ENCODE measurements at regions not wholly inside any gene's neighbourhood (a gene's known extent, or its start where the extent isn't known, plus 50 kb on each side); places are given as distances from the start of the nearest gene placed in this dataset.

- DNase-seq (ENCODE audit: low read depth): no peak
These were observed 436.0 kb upstream of the ADARB2 start for GRCh38 chr10:2173327-2173726.

GRCh38 chr10:2165771-2166460, 428.6 kb upstream of the ADARB2 start:
- no peak for DNase-seq (ENCODE audit: low read depth)

- DNase-seq (ENCODE audit: low read depth): no peak
These were observed 413.0 kb upstream of the ADARB2 start for GRCh38 chr10:2150288-2150687.

DNA sequence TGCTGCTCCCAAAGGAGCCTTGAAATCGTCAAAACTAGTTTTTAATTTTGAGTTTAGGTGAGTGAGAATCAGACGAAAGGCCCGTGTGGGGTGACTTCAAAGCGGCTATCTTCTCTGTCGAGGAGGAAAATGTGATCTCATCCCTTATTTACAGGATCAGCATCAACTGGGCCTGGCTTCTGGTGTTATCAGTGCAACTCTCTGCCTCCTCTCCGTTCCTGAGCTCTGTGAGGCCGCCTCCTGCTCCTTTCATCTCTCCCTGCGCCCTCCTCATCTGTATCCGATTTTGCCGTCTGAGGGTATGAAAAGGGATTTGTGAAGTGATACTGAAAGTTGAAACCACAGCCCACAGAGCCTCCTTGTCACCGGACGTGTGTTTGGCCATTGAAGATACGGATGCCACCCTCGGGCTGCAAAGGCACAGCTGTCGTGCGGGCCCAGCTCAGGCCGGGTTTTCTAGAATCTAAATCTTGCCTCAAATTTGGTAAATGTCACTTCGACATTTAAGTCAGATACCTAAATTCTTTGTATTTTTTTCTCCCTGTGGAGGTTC, 408.7 kb upstream of the ADARB2 start:
- no peak for DNase-seq (ENCODE audit: low read depth)

DNA sequence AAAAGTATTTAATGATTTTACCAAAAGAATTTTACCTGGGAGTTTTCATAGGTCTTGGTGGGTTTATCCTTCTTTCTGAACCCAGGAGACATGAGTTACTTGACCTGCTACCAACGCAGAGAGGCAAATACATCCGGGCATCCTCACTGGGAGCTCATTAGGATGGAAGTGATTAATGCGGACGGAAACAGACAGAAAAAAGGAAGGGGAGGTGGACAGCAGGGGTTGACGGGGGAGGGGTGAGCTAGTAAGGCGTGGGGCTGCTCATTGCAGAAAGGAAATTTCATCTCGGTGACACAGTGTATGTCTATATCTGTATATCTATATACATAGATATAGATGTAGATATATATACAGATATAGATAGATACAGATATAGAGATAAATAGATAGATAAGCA, 408.2 kb upstream of the ADARB2 start:
- no peak for DNase-seq (ENCODE audit: low read depth)

DNA sequence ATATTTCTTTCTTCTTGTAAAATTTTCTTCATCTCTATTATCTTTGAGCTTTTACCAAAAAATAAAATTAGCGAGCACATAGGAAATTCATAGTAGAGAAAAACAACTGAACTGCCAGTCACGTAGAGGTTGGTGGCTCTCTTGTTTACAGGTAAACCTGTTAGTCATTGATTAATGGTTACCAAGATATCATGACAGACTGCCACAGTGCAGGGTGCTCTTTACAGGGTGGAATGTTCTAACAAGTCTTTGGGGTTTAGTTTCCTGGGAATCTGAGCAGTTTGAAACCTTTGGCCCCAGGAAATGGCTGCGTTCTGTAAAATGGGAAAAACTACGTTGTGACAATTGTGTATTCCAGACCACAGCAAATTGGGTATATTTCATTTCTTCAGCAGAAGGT, 407.3 kb upstream of the ADARB2 start:
- no peak for DNase-seq (ENCODE audit: low read depth)

DNA sequence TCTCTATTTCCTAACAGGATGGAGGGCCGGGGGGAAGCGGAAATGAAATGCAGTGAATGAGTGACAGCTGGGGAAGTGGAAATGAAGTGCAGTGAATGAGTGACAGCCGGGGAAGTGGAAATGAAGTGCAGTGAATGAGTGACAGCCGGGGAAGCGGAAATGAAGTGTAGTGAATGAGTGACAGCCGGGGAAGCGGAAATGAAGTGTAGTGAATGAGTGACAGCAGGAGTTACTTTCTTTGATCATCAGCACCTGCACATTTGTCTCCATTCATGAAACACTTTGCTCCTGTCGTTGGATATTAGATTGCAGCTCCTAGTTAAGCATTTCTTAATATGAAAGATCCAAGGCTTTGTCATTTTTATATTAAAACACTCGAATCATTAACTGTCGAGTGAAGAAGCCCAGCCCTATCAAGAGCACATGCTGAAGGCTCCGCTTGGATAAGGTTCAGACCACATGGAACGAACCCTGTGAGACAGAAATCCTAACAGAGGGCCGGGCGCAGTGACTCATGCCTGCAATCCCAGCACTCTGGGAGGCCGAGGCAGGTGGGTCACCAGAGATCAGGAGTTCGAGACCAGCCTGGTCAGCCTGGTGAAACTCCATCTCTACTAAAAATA, 406.0 kb upstream of the ADARB2 start:
- no peak for DNase-seq (ENCODE audit: low read depth)

DNA sequence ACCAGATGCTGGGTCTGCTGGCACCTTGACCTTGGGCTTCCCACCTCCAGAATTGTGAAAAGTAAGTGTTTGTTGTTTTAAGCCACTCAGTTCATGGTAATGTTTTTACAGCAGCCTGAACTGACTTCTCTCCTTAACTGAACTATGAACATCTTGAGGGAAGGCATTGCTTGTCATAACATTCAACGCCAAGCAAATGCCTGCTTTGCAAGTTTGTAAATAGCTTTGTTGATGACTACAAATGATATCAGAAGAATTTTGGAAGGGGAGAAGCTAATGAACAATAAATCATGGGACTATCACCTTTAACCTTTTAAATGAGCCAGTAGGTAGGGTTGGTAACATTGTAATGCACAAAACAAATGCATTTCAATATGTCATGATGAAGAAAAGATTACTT, 402.4 kb upstream of the ADARB2 start:
- DNase-seq (ENCODE audit: low read depth): no peak

GRCh38 chr10:2137549-2138174, 400.3 kb upstream of the ADARB2 start:
- DNase-seq (ENCODE audit: low read depth): no peak

DNA sequence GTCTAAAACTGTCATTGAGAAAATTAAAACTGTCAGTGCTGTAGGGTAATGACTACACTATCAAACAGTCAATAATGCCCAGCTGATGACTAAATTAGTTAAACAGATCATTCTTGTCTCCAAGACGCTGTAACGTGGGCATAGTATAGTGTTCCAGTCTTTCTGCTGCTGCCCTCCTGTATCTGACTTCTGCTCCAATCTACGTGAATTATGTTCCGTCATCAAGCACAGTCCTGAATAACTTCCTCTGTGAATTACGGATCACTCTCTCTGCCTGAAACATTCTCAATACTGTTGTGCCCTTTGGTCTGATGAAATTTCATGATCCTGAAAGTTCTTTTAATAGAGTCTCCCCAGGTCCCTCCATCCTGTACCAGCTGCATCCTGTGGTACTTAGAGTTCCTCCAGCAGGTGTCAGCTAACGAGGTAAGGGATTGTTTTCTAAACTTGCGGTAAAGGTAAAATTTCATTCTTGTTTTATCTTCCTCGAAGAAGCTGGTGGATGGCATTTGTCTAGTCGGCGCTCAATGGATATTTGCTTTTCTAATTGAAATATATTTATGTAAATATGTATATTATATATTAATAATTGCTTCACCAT, 393.5 kb upstream of the ADARB2 start:
- no peak for DNase-seq (ENCODE audit: low read depth)

DNA sequence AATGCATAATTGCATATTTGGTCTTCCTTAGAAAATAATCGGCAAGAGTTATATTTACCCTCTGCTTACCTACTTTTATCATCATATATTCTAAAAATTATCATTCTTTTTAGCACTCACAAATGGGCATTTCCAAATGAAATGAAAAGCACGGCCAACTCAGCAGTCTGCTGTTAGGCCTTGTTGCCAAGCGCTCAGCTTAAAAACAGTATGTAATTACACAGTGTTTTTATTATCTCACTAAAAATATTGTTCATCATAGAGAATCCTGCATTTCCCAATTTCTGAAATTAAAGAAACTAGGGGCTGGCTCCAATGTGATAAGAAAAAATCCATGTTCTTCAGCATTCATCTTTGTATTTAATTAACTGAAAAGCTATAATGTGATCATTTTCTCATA, 391.7 kb upstream of the ADARB2 start:
- DNase-seq (ENCODE audit: low read depth): no peak

DNA sequence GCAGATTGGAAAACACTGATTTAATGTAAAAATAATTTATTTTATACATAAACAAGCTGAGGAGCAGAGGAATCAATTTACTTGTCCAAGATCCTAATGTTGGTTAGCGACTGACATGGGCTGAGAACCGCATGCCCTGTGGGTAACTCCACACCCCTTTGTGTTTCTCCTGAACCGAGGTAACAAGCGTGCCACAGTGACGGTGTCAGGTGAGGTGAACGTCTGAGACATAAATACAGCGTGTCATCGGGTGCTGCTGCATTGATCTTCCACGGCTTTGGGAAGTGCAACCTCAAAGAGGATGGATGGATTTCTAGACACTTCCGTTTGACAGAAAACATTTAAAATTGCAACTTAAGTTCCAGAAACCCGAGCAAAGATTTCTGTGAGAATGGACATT, 386.8 kb upstream of the ADARB2 start:
- no peak for DNase-seq (ENCODE audit: low read depth)

GRCh38 chr10:2122431-2123124, 385.3 kb upstream of the ADARB2 start:
- no peak for DNase-seq (ENCODE audit: low read depth)

- DNase-seq (ENCODE audit: low read depth): no peak
These were observed 384.6 kb upstream of the ADARB2 start for GRCh38 chr10:2121929-2122328.

DNA sequence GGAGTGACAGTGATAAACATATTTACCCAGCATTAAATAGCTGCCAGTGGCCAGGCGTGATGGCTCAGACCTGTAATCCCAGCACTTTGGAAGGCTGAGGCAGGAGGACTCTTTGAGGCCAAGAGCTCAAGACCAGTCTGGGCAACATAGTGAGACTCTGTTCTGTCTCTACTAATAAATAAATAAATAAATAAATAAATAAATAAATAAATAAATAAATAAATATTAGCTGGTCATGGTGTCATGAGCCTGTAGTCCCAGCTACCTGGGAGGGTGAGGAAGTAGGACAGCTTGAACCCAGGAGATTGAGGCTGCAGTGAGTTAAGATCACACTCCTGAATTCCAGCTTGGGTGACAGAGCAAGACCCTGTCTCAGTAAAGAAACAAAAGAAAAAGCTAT, 384.0 kb upstream of the ADARB2 start:
- DNase-seq (ENCODE audit: low read depth): no peak

DNA sequence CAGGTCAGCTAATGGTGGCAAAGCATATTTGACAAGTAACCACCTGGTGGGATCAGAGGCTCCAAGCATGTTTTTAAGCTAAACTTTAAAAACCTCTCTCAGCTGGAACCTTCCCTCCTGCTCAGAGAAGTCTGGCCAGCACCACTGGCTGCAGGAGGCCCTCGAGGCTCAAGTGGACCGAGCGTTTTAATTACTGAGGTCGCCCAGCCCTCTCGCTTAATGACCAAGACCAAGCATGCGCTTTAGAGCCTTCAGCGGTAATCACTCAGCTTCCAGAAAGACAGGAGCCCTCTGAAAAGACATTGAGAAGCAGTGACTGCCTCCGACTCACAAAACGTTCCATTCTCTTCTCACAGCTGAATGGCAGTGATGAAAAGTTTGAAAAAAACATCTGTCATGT, 383.4 kb upstream of the ADARB2 start:
- DNase-seq (ENCODE audit: low read depth): no peak

- no peak for DNase-seq (ENCODE audit: low read depth)
These were observed 382.0 kb upstream of the ADARB2 start for GRCh38 chr10:2119316-2119715.

DNA sequence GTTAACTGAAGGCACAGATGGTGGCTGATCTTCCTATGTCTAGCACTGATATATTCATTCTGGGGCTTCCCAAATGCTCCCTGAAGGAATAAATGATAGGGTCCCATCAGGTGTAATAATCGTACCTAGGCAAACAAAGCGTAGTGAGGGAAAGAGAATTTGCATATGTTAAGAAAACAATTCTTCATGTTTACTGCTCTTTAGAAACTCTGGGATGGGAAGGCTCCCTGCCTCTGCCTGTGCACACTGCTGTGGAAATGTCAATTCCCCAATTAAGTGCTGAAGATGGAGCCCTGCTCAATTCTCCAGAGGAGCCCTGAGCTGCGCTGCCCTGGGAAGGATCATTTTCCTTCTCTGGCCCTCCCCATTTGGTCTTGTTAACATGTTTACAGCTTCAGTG, 380.9 kb upstream of the ADARB2 start:
- no peak for DNase-seq (ENCODE audit: low read depth)

- no peak for DNase-seq (ENCODE audit: low read depth)
These were observed 380.3 kb upstream of the ADARB2 start for GRCh38 chr10:2117641-2118040.

- DNase-seq (ENCODE audit: low read depth): no peak
These were observed 374.6 kb upstream of the ADARB2 start for GRCh38 chr10:2111965-2112364.

DNA sequence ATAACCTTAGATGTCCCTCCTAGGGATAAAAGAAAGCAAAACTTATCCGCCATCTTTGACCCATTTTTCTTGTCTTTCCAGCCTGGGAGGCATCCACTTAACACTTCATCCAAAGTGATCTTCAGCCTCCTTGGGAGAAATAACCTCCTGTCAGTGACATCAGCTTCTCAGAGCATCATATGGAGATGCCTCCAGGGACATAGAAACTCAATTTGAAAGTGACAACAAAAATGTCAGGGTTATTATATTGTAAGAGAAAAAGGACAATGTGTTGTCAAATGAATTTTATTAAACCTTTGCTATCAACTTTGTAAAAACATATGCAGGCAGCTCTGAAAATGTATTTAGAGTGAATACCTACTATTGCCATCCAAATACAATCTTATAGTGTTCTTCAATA, 371.2 kb upstream of the ADARB2 start:
- DNase-seq (ENCODE audit: low read depth): no peak

GRCh38 chr10:2106641-2107040, 369.3 kb upstream of the ADARB2 start:
- DNase-seq (ENCODE audit: low read depth): no peak

All from CMK (cell line).